SIG-M5 treated with dmso at 0.1 percent for 504 hours (cell line): ENCODE measurements at regions not wholly inside any gene's neighbourhood (a gene's known extent, or its start where the extent isn't known, plus 50 kb on each side); places are given as distances from the start of the nearest gene placed in this dataset.
A peak's percentile ranks its signal among the peaks of the same experiment; 100 is the strongest.
"Not testable (repeated sequence)": the region's sequence is repeated elsewhere in the genome, so short reads cannot be mapped to it uniquely, and the experiment has no call there.

ENCODE experiments used
- DNase-seq: peaks from one replicate; lab custom pipeline; 2025; ENCODE audit not compliant: unreplicated experiment; lab: John Stamatoyannopoulos, UW

GRCh38 chr14:29982171-29982570 is 54.5 kb upstream of the PRKD1 start:
- no peak for DNase-seq

DNA sequence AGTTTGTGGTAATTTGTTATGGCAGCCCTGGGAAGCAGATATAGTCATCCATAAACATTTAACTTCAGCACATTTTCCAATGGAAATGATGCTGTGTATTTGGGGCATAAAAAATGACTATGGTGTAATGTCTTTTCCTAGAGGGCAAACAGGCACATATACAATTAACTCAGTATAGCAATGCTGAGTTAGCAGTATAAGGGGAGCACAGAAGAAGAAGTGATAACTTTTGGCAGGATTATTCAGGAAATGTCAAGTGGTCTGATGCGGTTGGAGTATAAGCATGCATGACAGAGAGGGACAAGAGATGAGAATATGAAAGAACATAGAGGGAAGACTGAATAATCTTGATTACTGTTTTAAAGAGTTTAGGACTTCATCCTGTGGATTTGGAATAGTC is 55.3 kb upstream of the PRKD1 start:
- DNase-seq, result no peak

GRCh38 chr14:29990344-29990857 is 62.8 kb upstream of the PRKD1 start:
- DNase-seq, result not testable (repeated sequence)

- DNase-seq, result no peak
These were observed 63.3 kb upstream of the PRKD1 start for GRCh38 chr14:29990993-29991392.

DNA sequence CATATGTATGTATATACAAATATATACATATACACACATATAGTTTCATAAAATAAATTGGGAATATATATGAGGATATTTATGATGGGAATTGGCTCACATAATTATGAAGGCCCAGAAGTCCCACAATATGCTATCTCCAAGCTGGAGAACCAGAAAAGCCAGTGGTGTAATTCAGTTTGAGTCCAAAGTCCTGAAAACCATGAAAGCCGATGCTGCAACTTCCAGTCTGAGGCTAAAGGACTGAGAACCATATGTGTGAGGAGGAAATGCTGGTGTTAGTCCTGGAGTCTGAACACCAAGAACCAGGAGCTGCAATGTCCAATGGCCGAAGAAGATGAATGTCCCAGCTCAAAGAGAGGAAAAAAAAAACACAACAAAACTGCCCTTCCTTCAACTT is 65.5 kb upstream of the PRKD1 start:
- no peak for DNase-seq

- DNase-seq, result no peak
These were observed 71.4 kb upstream of the PRKD1 start for GRCh38 chr14:29999013-29999539.

GRCh38 chr14:30002859-30003258 is 75.2 kb upstream of the PRKD1 start:
- DNase-seq, result no peak

DNA sequence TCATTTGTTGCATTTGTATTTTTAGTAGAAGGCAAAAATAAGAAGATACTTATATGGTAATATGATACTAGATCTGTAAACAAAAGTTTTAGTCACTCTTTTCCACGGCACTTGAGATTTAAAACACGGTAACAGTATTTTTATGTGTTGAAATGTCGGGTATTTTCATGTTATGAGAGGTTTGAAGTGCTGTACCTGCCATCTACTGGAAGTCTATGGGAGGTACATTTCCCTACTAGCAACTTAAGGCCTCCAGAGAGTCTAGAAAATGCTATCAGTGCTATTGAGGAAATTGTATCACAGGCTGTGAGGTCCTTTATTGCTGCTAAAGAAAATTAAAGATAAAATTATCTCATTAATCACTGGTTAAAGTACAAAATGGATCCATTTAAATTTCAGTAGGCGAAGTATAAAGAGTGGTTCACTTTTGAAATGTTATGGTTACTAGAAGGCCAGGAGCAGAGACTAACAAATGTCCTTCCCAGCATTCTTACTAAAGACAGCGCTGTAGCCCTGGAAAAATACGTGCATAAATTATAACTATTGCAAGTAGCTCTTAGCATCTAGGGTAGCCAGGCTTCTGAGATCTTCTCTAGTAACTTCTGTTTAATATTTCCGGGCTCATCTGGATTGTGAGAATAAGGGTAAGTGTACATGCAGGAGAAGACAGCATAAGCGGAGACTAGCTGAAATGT is 77.6 kb upstream of the PRKD1 start:
- DNase-seq, result peak; percentile 47

GRCh38 chr14:30006695-30007094 is 79.0 kb upstream of the PRKD1 start:
- DNase-seq, result no peak

DNA sequence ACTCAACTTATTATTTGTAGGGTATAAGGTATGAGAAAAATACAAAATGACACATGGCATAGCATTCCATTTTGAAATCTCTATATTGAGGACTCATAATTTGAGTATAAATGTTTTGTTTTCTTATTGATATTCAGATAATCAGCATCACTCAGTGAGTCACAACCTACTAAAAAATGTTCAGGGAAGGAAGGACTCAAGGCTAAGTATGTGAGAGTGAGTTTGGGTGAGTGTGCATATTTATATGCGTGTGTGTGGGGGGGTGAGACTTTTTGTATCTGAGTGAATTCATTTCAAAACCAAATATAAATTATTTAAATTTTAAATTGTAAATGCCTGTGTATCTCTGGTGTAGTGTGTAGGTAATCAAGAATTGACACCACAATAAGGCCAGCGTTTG is 87.8 kb upstream of the PRKD1 start:
- DNase-seq, result no peak

DNA sequence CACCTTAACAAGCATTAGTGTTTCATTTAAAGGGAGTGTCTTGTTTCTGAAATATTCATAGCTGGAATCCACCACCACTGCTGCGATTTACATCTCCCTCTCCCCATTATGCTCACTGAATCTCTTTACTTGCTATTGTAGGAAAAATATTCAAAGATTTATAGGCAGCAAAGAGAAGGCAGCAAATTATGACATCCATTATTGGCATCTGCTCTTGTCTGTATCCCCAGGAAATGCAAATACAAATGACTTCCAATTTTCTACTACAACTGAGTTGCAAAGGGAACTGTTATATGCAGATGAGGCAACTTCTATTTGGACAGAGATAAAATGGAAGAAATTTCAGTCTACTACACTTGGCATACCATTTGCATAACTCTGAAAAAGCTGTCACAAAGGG is 88.4 kb upstream of the PRKD1 start:
- no peak for DNase-seq

- no peak for DNase-seq
These were observed 89.8 kb upstream of the PRKD1 start for GRCh38 chr14:30017370-30017993.

DNA sequence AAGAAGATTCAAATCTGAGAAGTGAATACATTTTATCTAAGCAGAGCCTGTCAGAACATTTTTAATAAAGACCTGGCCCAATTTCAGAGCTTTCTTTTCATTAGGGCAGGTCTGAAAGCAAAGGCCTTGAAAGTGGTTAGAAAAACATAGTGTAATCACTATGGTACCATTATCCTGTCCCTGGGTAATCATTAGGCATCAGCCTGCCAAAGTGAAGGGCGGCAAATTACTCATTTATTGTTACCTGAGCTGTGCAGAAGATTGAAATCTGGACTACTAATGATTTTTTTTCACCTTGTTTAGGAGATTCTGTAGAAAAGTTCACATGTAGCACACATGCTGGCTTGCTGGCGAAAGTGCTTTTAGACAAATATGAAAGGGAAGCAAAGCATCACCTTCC is 92.6 kb upstream of the PRKD1 start:
- DNase-seq, result no peak

DNA sequence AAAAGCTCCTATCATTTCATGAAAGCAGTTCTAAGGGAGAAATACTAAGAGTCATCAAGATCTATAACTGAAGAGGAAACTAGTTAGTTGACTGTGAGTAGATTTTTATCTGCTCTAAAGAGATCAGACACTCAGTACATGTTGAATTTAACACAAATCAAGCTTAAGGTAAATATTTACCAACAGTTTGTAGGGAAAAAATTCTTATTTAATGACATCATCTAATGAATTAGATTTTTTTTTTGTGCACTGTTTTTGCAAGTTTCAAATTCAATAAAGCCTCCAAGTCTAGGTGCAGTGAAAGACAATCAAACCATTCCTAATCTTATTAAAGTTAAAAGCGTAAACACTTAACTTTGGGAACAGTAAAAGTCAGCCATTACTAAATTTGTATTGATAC is 93.0 kb upstream of the PRKD1 start:
- DNase-seq, result no peak

- DNase-seq, result not testable (repeated sequence)
These were observed 95.7 kb upstream of the PRKD1 start for GRCh38 chr14:30023350-30023749.

GRCh38 chr14:30034152-30034551 is 106.5 kb upstream of the PRKD1 start:
- no peak for DNase-seq

GRCh38 chr14:30035361-30035760 is 107.7 kb upstream of the PRKD1 start:
- no peak for DNase-seq

DNA sequence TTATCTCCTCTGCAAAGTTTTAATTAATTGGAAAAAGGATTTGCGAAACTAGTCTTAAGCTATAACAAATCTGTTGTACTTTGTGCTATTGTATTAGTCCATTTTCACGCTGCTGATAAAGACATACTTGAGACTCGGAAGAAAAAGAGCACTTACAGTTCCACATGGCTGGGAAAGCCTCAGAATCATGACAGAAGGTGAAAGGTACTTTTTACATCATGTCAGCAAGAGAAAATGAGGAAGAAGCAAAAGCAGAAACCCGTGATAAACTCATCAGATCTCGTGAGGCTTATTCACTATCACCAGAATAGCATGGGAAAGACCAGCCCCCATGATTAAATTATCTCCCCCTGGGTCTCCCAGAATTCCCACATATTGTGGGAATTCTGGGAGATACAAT is 118.1 kb upstream of the PRKD1 start:
- DNase-seq, result no peak

DNA sequence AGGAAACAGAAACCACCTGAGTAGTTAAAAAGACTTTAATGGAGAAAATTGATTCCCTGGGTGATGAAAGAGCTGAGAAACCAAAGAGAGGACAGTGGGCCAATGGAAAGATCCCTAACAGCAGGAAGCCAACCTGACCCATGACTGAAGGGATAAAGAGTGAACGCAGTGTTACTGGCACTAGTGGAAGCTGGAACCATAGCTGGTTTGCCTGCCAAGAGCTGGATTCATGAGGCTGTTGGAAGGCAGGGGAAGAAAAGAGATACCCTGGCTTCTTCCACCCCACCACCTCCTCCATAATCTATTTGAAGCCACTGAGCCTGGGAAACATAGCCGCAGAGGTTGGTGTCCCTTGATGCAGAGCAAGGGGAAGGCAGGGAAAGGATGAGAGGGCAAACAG is 125.5 kb upstream of the PRKD1 start:
- DNase-seq, result no peak

DNA sequence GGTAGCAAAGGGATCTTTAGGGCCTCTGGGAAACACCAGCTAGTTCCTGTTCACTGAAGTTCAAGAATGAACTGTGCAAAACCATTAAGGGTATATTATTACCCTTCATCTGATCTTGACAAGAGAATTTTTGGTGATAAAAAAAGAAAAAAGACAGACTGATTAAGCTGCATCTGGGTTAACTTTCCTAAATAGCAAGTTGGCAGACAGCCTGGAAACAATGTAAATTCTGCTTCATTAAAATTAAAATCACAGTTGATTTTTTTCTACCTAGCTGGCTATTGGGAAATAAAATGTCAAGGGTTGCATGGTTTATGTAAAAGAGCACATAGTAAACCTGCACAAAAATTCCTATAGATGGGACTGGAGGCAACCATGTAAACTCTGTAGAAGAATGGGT is 126.6 kb upstream of the PRKD1 start:
- DNase-seq, result no peak

- DNase-seq, result no peak
These were observed 130.8 kb upstream of the PRKD1 start for GRCh38 chr14:30058401-30058800.

GRCh38 chr14:30063746-30064145 is 136.1 kb upstream of the PRKD1 start:
- DNase-seq, result no peak

DNA sequence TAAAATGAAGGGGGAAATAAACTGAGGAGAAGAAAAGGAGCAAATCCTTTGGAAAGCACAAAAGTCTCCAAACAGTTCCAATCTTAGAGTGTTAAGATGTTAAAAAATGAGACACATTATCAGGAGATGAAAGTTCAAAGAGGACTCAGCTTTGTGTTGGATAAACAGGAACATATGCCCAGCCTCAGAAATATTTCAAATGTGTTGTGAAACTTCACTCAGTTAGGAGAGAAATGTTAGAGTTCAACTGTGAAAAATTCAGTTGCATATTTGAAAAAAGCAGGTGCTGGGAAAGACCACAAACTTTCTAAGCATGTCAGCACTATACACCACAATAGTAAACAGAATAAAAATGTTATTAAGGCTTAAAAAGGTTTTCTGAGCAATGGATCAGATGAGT is 136.8 kb upstream of the PRKD1 start:
- no peak for DNase-seq
